Endothelial cell of umbilical vein (primary cell): ENCODE measurements at regions not wholly inside any gene's neighbourhood (a gene's known extent, or its start where the extent isn't known, plus 50 kb on each side); places are given as distances from the start of the nearest gene placed in this dataset.

Experiments
- BruUV-seq: library from RNA; stranded (reverse); fragments of 400-500 nt; replicated peaks from 2 replicates; lab custom pipeline; 2021; lab: Mats Ljungman, UMichigan
- CTCF ChIA-PET: fragments of 300-600, 350-600 bp; sonication (Branson Sonifier 250); formaldehyde crosslinking; loops from one replicate; lab custom pipeline; 2021; ENCODE audit warnings: antibody characterized with exemption, inconsistent platforms; lab: Charles Lee
- POLR2A ChIA-PET: fragments of 300-600, 350-600 bp; sonication (Branson Sonifier 250); formaldehyde crosslinking; loops from one replicate; lab custom pipeline; 2021; ENCODE audit warnings: antibody characterized with exemption, inconsistent platforms; lab: Charles Lee
- DNase-seq: peaks from one replicate; pipeline ENCODE4 v3.0.0-alpha.2; 2011; ENCODE audit warnings: low read depth, low spot score
- FAIRE-seq: peaks from 2 replicates; lab custom pipeline; 2011; peaks lifted over from hg19 to GRCh38; lab: Jason Lieb, UNC
- H2AFZ ChIP-seq: 2 replicates; pipeline ENCODE4 v1.6.0; 2012; ENCODE audit warnings: low read depth, low read length, control low read depth, inconsistent platforms
- H3K27ac ChIP-seq: 2 replicates; pipeline ENCODE4 v1.5.1; 2011; ENCODE audit warnings: low read depth, mild to moderate bottlenecking, control low read depth, low read length, moderate library complexity; ENCODE audit not compliant: insufficient read depth
- H3K27me3 ChIP-seq, 2 experiments: 2 replicates each; pipeline versions ENCODE4 v1.6.0 to v1.6.1; 2011; ENCODE audit warnings: low read length in 2 of 2, mixed read lengths in 1 of 2; ENCODE audit not compliant: control insufficient read depth in 2 of 2, insufficient read depth in 2 of 2
- H3K36me3 ChIP-seq, 2 experiments: 2 replicates in 1 of 2; 3 replicates in 1 of 2; pipeline ENCODE4 v1.5.1; 2011; ENCODE audit warnings: low read length in 2 of 2, mild to moderate bottlenecking in 1 of 2, moderate library complexity in 1 of 2; ENCODE audit not compliant: control insufficient read depth in 2 of 2, insufficient read depth in 2 of 2; ENCODE audit errors: extremely low read depth in 1 of 2
- H3K4me1 ChIP-seq: 3 replicates; pipeline ENCODE4 v1.5.1; 2011; ENCODE audit warnings: mild to moderate bottlenecking, low read length; ENCODE audit not compliant: control insufficient read depth, insufficient read depth; ENCODE audit errors: extremely low read depth
- H3K4me2 ChIP-seq: 2 replicates; pipeline ENCODE4 v1.6.1; 2011; ENCODE audit warnings: low read length, control low read depth, mixed read lengths; ENCODE audit not compliant: insufficient read depth
- H3K4me3 ChIP-seq, 3 experiments: fragments of 200-600 bp in 1 of 3; sonication (generic), shearing (Covaris generic) in 1 of 3; replicated peaks in 1 of 3; 2 replicates each; pipeline ENCODE4 v1.5.1; 2011 to 2016; ENCODE audit warnings: control low read depth in 3 of 3, low read length in 3 of 3, mild to moderate bottlenecking in 2 of 3, inconsistent platforms in 1 of 3, low read depth in 1 of 3, moderate library complexity in 1 of 3; ENCODE audit not compliant: insufficient read depth in 1 of 3
- H3K79me2 ChIP-seq: 2 replicates; pipeline ENCODE4 v1.6.0; 2012; ENCODE audit warnings: low read length, inconsistent platforms; ENCODE audit not compliant: control insufficient read depth, insufficient read depth
- H3K9ac ChIP-seq: replicated peaks from 2 replicates; pipeline ENCODE3; 2011; ENCODE audit warnings: low read length, control low read depth; ENCODE audit not compliant: insufficient read depth; ENCODE audit errors: extremely low read depth
- H3K9me1 ChIP-seq: replicated peaks from 3 replicates; pipeline ENCODE4 v1.6.0; 2011; ENCODE audit warnings: mild to moderate bottlenecking, low read length; ENCODE audit not compliant: control insufficient read depth, insufficient read depth; ENCODE audit errors: extremely low read depth
- H3K9me3 ChIP-seq: replicated peaks from 2 replicates; pipeline ENCODE4 v1.5.1; 2012; ENCODE audit warnings: low read length, inconsistent platforms; ENCODE audit not compliant: control insufficient read depth, insufficient read depth
- H4K20me1 ChIP-seq: replicated peaks from 2 replicates; pipeline ENCODE3; 2011; ENCODE audit warnings: mild to moderate bottlenecking, low read length; ENCODE audit not compliant: control insufficient read depth, insufficient read depth; ENCODE audit errors: extremely low read depth
- CTCF ChIP-seq, 2 donors: IDR thresholded peaks; 1 replicate in 1 of 2; 2 replicates in 1 of 2; pipeline ENCODE4 v1.5.1; 2011; ENCODE audit warnings: low read length in 2 of 2, mild to moderate bottlenecking in 2 of 2, moderate library complexity in 2 of 2, control low read depth in 1 of 2, inconsistent platforms in 1 of 2, low read depth in 1 of 2; ENCODE audit not compliant: insufficient read depth in 1 of 2; ENCODE audit errors: extremely low read depth in 1 of 2
- EZH2 ChIP-seq: IDR thresholded peaks from 2 replicates; pipeline ENCODE4 v1.6.1; 2012; ENCODE audit warnings: borderline replicate concordance, low read depth, mild to moderate bottlenecking, moderate library complexity, low read length, inconsistent platforms; ENCODE audit not compliant: severe bottlenecking
- FOS ChIP-seq: IDR thresholded peaks from 2 replicates; pipeline ENCODE4 v1.6.1; 2011; ENCODE audit warnings: mild to moderate bottlenecking, low read length, moderate library complexity, borderline replicate concordance; ENCODE audit not compliant: insufficient read depth
- GATA2 ChIP-seq: IDR thresholded peaks from 2 replicates; pipeline ENCODE4 v1.7.0; 2011; ENCODE audit warnings: low read depth, mild to moderate bottlenecking, moderate library complexity, mixed read lengths, low read length; ENCODE audit not compliant: insufficient read length, insufficient read depth
- JUN ChIP-seq: IDR thresholded peaks from 2 replicates; pipeline ENCODE4 v1.6.1; 2011; ENCODE audit warnings: borderline replicate concordance, low read depth; ENCODE audit not compliant: insufficient read length, insufficient read depth
- MYC ChIP-seq: IDR thresholded peaks from one replicate; pipeline ENCODE4 v1.6.1; 2011; ENCODE audit warnings: mild to moderate bottlenecking, low read depth, low read length
- POLR2A ChIP-seq: IDR thresholded peaks from 2 replicates; pipeline ENCODE4 v1.6.1; 2012; ENCODE audit warnings: low read depth, mild to moderate bottlenecking, control low read depth, low read length
- POLR2AphosphoS5 ChIP-seq: IDR thresholded peaks from 2 replicates; pipeline ENCODE4 v1.6.1; 2012; ENCODE audit warnings: low read depth, mild to moderate bottlenecking, control low read depth, low read length, moderate library complexity; ENCODE audit not compliant: insufficient read depth
- dilution Hi-C: fragments of 300-500 bp; cut with MboI; formaldehyde crosslinking; loops from one replicate; pipeline ENCODE4 v1.15.0; 2019; ENCODE audit warnings: low sequenced_read_pairs; ENCODE audit not compliant: extremely low pct_ligation_motif_present
- intact Hi-C: fragments of 100-400 bp; cut with micrococcal nuclease; formaldehyde crosslinking; loops from one replicate; pipeline ENCODE4 v1.10.0; 2022
- TF ChIP-seq, protein P1 (sequence below): IDR thresholded peaks from 2 replicates; pipeline ENCODE4 v1.6.1; 2011; ENCODE audit not compliant: insufficient read depth, insufficient read length

GRCh38 chr19:29421196-29421545, 104.6 kb upstream of the VSTM2B start:
- dilution Hi-C loops, result no loop called here
- no TSS peak for BruUV-seq
- POLR2A ChIA-PET, result no interaction called here

More at GRCh38 chr19:29421196-29421545, 104.6 kb upstream of the VSTM2B start:
- TF ChIP-seq POLR2A (no peak), GATA2 (no peak), JUN (no peak), EZH2 (no peak), CTCF (IDR thresholded peaks at IDR 0.05; ENCODE audit: extremely low read depth in 1 of 2, insufficient read depth in 1 of 2, low read depth in 1 of 2, low read length in 2 of 2) (no peak), MYC (no peak), POLR2AphosphoS5 (no peak), FOS (no peak)
- TF ChIP-seq, protein P1, sequence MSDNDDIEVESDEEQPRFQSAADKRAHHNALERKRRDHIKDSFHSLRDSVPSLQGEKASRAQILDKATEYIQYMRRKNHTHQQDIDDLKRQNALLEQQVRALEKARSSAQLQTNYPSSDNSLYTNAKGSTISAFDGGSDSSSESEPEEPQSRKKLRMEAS, result no peak
- Histone ChIP-seq H3K4me2 (no peak overlapping the region), H4K20me1 (no peaks in the 10 kb centered on the region), H3K27me3 (no peaks in the 10 kb centered on the region), H3K27ac (no peak overlapping the region), H3K4me1 (no peaks in the 10 kb centered on the region), H3K9ac (no peak overlapping the region), H2AFZ (no peak overlapping the region), H3K79me2 (no peaks in the 10 kb centered on the region), H3K4me3 (no peak overlapping the region), H3K9me3 (peaks cover 7% of the 10 kb centered on the region), H3K36me3 (no peaks in the 10 kb centered on the region), H3K9me1 (no peaks in the 10 kb centered on the region)
- no peak for FAIRE-seq
- DNase-seq, result no peak
- CTCF ChIA-PET, result no interaction called here
- intact Hi-C loops, result no loop called here
